ENCODE measurements at regions not wholly inside any gene's neighbourhood (a gene's known extent, or its start where the extent isn't known, plus 50 kb on each side); places are given as distances from the start of the nearest gene placed in this dataset.
"Not testable (repeated sequence)": the region's sequence is repeated elsewhere in the genome, so short reads cannot be mapped to it uniquely, and the experiment has no call there.

DNA sequence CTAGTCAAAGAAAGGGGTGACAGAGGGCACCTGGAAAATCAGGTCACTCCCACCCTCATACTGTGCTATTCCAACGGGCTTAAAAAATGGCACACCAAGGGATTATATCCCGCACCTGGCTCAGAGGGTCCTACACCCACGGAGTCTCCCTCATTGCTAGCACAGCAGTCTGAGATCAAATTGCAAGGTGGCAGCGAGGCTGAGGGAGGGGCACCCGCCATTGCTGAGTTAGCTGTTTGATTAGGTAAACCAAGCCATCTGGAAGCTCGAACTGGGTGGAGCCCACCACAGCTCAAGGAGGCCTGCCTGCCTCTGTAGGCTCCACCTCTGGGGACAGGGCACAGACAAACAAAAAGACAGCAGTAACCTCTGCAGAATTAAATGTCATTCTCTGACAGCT lies 907.1 kb downstream of the SORCS1 start:
- ATAC-seq; H3K4me3 Mint-ChIP-seq; H3K27me3 Mint-ChIP-seq (ENCODE audit: low read depth); H3K36me3 Mint-ChIP-seq; POLR2A ChIA-PET; H3K9me3 Mint-ChIP-seq; CTCF ChIA-PET; H3K4me1 Mint-ChIP-seq; H3K27ac Mint-ChIP-seq; DNase-seq (ENCODE audit: low spot score): not testable (repeated sequence)

DNA sequence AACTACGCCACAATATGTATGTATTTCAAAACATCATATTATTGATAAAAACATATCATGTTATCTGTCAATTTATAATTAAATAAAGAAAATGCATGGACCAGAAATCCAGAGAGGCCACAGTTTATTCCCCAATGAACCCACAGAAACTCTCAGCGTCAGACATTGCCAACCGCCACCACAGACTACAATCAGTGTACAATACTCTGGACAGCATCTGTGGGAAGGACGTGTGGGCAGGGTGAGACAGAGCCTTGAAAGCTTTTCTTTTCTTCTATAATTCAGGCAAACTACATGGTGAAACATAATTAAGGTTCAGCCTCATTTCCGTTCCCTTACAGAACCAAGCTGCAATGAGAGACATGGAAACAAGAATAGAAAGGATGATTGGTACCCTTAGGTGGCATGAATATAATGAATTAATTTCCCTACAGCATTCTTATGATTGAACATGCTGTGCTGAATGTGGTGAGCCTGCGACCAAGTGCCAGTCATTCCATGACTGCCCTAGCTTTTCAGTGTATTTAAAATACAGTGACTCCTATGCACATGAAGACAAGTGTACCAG lies 909.3 kb downstream of the SORCS1 start:
- CTCF ChIA-PET, result no interaction called here
- POLR2A ChIA-PET, result no interaction called here

DNA sequence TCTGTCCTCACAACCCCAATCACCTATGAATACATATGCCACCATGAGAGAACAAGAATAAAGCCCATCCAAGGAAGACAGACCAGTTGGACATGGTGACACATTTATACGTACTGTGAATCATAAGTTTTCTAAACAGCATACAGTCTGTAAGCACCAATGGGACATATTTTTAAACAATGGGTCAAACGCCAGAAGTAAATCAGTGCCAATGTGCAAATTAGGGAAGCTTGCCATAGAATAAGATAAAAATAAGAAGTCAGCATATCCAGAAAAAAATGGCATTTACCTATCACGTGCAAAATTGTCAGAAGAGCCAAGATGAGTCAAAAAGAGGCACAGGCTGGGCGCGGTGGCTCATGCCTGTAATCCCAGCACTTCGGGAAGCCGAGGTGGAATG lies 910.4 kb downstream of the SORCS1 start:
- Mint-ChIP-seq H3K27me3 (ENCODE audit: low read depth) (no peaks in the 10 kb centered on the region), H3K36me3 (peaks cover 3% of the 10 kb centered on the region; the same call in 1 of the 2 replicates), H3K4me1 (no peaks in the 10 kb centered on the region), H3K4me3 (no peak overlapping the region), H3K27ac (no peak overlapping the region), H3K9me3 (no peaks in the 10 kb centered on the region; the same call in 1 of the 2 replicates)
- DNase-seq (ENCODE audit: low spot score) (no peak), ATAC-seq (no peak)
- POLR2A ChIA-PET, result no interaction called here
- CTCF ChIA-PET, result interaction anchor here (0.7 kb wide), 1 partner anchor 1518 kb away, joined by 3 read pairs; no protein-coding TSS in a partner anchor
- TF ChIP-seq, protein P1, sequence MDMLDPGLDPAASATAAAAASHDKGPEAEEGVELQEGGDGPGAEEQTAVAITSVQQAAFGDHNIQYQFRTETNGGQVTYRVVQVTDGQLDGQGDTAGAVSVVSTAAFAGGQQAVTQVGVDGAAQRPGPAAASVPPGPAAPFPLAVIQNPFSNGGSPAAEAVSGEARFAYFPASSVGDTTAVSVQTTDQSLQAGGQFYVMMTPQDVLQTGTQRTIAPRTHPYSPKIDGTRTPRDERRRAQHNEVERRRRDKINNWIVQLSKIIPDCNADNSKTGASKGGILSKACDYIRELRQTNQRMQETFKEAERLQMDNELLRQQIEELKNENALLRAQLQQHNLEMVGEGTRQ (CRISPR knock-in tag; IDR thresholded peaks at IDR 0.05), result no peak
- TF ChIP-seq TEAD1 (CRISPR knock-in tag; IDR thresholded peaks at IDR 0.05), result no peak
- no peak for TF ChIP-seq ZNF423 (CRISPR knock-in tag; IDR thresholded peaks at IDR 0.05)

More for the DNA sequence above, 909.3 kb downstream of the SORCS1 start:
- no peaks in the 10 kb centered on the region for H3K27me3 Mint-ChIP-seq (ENCODE audit: low read depth)
- peaks cover 3% of the 10 kb centered on the region; the same call in 1 of the 2 replicates for H3K36me3 Mint-ChIP-seq
- H3K9me3 Mint-ChIP-seq, result no peaks in the 10 kb centered on the region; the same call in 1 of the 2 replicates
- no peak overlapping the region for H3K4me3 Mint-ChIP-seq
- ATAC-seq, result no peak
- DNase-seq (ENCODE audit: low spot score), result no peak
- H3K27ac Mint-ChIP-seq, result no peak overlapping the region
- H3K4me1 Mint-ChIP-seq, result no peaks in the 10 kb centered on the region
- no peak for TF ChIP-seq SMAD4 (CRISPR knock-in tag; IDR thresholded peaks at IDR 0.05)
- TF ChIP-seq, protein P2, sequence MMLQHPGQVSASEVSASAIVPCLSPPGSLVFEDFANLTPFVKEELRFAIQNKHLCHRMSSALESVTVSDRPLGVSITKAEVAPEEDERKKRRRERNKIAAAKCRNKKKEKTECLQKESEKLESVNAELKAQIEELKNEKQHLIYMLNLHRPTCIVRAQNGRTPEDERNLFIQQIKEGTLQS (CRISPR knock-in tag; conservative IDR thresholded peaks at IDR 0.05), result no peak
- no peak for TF ChIP-seq CREB1 (CRISPR knock-in tag; IDR thresholded peaks at IDR 0.05)
- TF ChIP-seq, protein P3, sequence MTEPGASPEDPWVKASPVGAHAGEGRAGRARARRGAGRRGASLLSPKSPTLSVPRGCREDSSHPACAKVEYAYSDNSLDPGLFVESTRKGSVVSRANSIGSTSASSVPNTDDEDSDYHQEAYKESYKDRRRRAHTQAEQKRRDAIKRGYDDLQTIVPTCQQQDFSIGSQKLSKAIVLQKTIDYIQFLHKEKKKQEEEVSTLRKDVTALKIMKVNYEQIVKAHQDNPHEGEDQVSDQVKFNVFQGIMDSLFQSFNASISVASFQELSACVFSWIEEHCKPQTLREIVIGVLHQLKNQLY (CRISPR knock-in tag; IDR thresholded peaks at IDR 0.05), result no peak
- no peak for TF ChIP-seq ZNF121 (CRISPR knock-in tag; IDR thresholded peaks at IDR 0.05)
- TF ChIP-seq ZNF396 (CRISPR knock-in tag; IDR thresholded peaks at IDR 0.05; ENCODE audit: borderline replicate concordance), result no peak
- TF ChIP-seq, protein P4, sequence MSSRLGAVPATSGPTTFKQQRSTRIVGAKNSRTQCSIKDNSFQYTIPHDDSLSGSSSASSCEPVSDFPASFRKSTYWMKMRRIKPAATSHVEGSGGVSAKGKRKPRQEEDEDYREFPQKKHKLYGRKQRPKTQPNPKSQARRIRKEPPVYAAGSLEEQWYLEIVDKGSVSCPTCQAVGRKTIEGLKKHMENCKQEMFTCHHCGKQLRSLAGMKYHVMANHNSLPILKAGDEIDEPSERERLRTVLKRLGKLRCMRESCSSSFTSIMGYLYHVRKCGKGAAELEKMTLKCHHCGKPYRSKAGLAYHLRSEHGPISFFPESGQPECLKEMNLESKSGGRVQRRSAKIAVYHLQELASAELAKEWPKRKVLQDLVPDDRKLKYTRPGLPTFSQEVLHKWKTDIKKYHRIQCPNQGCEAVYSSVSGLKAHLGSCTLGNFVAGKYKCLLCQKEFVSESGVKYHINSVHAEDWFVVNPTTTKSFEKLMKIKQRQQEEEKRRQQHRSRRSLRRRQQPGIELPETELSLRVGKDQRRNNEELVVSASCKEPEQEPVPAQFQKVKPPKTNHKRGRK (CRISPR knock-in tag; IDR thresholded peaks at IDR 0.05; ENCODE audit: borderline replicate concordance), result no peak
- TF ChIP-seq GRHL2 (CRISPR knock-in tag; IDR thresholded peaks at IDR 0.05; ENCODE audit: insufficient replicate concordance, severe bottlenecking), result no peak

DNA sequence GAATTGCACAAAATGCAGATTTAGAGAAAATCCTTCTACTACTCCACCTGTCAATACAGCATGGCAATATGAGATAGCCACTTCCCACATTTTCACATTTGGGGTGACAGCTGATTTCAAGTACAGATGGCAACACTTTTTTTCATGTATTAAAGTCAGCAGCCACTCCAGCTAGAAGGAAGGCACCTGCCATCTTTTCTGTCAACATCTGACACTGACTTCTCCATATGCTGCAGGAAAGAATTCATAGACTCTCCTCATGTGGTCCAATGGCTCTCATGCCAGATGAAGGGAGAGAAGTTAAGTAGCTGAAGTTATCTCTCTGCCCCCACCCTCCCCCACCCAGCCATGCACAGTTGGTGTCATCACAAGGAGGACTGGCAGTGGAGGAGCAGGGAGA lies 912.0 kb downstream of the SORCS1 start:
- DNase-seq (ENCODE audit: low spot score), result no peak
- TF ChIP-seq, protein P5, sequence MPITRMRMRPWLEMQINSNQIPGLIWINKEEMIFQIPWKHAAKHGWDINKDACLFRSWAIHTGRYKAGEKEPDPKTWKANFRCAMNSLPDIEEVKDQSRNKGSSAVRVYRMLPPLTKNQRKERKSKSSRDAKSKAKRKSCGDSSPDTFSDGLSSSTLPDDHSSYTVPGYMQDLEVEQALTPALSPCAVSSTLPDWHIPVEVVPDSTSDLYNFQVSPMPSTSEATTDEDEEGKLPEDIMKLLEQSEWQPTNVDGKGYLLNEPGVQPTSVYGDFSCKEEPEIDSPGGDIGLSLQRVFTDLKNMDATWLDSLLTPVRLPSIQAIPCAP (CRISPR knock-in tag; IDR thresholded peaks at IDR 0.05), result no peak
- TF ChIP-seq, protein P4 (CRISPR knock-in tag; IDR thresholded peaks at IDR 0.05; ENCODE audit: borderline replicate concordance), result no peak
- Mint-ChIP-seq H3K9me3 (no peaks in the 10 kb centered on the region; the same call in 1 of the 2 replicates), H3K36me3 (no peaks in the 10 kb centered on the region; the same call in 1 of the 2 replicates), H3K4me3 (no peak overlapping the region), H3K27me3 (ENCODE audit: low read depth) (no peaks in the 10 kb centered on the region), H3K4me1 (no peaks in the 10 kb centered on the region), H3K27ac (no peak overlapping the region)
- POLR2A ChIA-PET, result no interaction called here
- ATAC-seq, result no peak
- CTCF ChIA-PET, result no interaction called here
